GM21529 (cell line): ENCODE measurements at regions not wholly inside any gene's neighbourhood (a gene's known extent, or its start where the extent isn't known, plus 50 kb on each side); places are given as distances from the start of the nearest gene placed in this dataset.

Experiments used
- ATAC-seq: cut with Tn5 transposase; IDR thresholded peaks from one replicate; pipeline ENCODE4 v1.9.1; 2021; ENCODE audit not compliant: unreplicated experiment

GRCh38 chr13:31441800-31442510 is 242.2 kb downstream of the B3GLCT start:
- no peak for ATAC-seq

DNA sequence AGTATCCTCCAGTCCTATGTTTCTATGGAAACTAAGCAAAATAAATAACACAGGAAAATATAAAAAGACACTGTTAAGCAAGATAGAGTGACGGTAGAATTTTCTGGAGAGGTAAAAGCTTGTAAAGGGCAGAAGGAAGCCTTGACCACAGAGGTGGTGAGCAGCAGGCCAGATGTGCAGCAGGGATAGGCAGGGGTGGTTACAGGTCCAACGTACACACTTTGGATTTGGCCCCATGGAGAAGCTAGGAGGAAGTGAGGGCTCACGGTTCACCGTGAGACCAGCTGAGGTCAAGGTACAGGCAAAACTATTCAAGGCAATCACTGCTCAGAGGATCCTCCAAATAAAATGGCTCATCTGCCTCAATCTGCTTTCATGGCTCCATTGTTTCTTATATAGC is 242.8 kb downstream of the B3GLCT start:
- ATAC-seq, result no peak

DNA sequence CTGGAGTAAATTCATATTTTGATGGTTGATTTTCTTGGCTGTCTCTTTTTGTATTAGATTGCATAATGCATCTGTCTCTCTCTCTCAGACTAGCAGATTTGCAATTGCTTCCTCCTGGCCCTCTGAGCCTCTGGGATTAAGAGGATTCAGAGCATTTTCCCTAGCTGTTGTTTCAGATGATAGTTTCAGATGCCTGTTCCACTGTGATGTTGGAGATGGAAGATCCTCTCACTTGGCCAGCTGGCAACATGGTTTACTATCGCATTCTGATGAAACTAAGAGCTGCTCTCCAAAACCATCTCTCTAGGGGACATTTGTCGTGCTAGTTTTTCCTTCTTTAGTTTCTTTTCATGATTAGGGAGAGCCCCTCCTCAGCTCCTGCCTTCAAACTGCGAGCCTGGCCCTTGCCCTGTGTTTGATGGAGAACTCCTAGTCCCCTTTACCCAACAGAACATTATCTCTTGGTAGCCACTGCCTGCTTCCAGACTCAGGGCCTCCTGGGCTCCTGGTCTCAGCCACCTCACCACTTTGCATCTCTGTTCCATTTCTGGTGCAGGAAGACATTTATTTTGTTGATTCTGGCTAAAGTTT is 244.6 kb downstream of the B3GLCT start:
- no peak for ATAC-seq

DNA sequence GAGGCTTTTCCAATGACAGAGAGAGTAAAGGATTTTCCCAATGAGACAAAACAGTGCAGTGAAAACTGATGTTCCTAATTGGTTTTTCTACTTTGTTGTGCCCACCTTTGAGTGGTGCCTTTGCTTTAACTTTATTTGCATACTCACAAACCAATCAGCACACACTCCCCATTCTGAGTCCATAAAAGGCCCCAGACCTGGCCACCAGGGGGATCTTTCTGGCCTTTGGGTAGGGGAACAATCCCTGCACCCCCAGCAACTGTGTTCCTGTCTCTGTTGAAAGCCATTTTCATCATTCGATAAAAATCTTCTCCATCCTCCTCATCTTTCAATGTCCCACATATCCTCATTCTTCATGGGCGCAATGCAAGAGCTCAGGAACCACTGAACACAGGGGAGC is 252.8 kb downstream of the B3GLCT start:
- no peak for ATAC-seq

GRCh38 chr13:31455581-31455980 is 255.8 kb downstream of the B3GLCT start:
- ATAC-seq, result no peak

DNA sequence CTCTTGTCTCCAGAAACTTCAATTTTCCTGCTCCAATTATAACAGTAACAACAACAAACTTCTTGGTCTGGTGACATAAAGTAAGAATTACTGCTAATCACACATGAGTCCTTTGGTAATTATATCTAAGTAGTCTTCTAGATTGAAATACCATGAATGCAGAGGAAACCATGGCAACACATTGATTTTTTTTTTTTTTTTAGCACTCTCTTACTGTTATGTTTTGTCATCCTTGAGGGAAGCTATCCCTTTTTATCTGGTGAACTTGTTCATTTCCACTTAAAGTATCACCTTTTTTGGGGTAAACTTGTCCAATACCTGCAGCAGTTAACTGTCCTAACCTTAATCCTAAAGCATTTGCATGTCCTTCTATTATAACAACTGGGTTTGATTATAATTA is 256.3 kb downstream of the B3GLCT start:
- no peak for ATAC-seq

DNA sequence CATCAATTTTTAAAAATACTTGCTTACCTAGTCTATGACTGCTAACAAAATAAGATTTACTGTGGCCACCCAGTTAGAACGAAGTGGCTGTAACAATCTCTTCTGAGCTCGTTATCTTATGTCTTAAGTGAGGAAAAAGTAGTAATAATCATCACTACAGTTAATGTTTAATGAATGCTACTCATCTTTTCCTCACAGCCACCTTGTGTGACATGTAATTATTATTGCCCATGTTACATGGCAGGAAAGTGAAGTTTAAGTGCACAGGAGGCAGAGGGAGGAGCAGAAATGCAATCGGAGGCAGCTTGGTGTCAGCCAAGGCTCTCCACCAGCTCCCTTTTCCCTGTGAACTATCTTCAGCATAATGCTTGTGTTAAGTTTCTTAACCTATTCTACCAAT is 260.3 kb downstream of the B3GLCT start:
- no peak for ATAC-seq

DNA sequence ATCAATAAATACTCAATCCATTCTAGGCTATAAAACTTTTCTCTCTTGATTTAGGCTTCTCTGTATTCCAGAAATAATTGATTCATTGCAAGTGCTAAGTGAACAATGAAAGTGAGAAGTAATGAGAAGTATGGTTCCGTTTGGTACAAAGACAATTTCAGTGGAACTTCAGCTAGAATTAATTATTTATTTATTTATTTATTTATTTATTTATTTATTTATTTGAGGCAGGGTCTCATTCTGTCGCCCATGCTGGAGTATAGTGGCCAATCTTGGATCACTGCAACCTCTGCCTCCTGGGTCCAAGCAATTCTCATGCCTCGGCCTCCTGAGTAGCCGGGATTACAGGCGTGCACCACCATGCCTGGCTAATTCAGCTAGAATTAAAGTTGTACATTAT is 262.1 kb downstream of the B3GLCT start:
- no peak for ATAC-seq

DNA sequence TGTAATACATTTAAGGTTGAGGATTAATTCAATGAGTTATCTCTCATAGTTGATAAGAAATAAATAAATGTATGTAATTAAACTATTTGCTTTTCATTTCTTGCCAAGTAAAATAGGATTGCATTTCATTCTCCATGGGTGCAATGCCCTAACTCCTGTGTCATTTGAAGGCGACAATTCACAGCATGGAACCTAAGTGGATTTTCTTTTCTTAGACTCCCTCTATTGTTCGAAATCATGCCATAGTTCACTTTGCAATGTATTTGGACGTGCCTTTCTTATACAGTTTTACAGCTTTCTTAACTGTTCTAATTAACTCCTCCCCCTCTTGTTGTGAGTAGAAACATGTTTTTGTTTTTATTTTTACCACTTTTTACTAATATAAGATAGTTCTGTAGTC is 263.0 kb downstream of the B3GLCT start:
- ATAC-seq, result no peak

GRCh38 chr13:31468114-31468902 is 268.5 kb downstream of the B3GLCT start:
- no peak for ATAC-seq

GRCh38 chr13:31469377-31469776 is 269.6 kb downstream of the B3GLCT start:
- ATAC-seq, result no peak

GRCh38 chr13:31476266-31476665 is 263.1 kb upstream of the RXFP2 start:
- no peak for ATAC-seq

DNA sequence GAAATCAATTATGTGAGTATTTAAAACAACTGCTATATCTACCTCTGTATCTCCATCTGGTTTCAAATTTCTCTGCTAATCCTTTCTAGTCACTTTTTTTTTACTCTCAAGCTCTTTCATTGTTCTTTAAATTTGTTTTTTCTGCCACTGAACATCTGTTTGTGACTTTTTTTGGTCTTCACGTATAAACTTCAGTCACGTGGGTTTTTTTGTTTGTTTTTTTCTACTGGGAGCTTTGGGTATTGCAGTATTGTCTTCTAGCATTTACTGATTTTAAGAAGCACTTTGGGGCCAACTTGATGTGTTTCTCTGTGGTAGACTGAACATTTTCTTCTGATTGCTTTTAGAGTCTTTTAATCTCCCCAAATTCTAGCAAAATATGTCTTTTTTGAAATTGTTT is 262.6 kb upstream of the RXFP2 start:
- ATAC-seq, result no peak

DNA sequence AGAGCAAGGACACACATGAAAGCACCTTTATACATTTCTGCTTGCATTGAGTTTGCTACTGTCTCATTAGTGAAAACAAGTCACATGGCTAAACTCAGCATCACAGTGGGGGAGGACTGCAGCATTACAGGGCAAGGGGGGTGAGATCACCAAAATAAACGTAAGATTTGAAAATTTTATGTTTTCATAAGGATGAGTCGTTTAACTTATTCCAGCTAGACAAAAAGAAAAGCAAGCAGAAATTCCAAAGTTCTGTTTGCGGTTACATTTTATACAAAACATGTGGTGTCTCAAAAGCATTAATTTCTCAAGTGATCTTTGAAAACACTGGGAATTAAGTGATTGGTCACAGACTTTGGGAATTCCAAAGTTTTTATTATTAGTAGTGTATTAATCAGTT is 261.4 kb upstream of the RXFP2 start:
- ATAC-seq, result no peak

DNA sequence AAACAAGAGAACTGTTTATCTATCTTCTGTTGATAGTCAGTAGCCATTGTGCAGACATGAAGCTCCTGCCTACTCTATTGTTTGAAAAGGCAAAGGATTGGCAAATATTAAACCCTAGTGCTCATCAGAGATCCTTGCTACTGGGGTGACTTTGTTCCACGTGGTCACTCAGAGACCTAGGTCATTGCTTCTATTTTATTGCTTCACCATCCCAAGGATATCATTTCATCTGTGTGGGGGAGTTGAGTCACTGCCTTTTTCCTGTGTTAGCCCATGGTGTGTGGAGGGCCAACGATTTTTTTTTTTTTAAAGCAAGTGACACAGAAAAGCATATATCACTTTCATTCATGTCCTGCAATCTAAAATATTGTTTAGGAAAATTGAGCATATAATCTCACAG is 254.1 kb upstream of the RXFP2 start:
- no peak for ATAC-seq

DNA sequence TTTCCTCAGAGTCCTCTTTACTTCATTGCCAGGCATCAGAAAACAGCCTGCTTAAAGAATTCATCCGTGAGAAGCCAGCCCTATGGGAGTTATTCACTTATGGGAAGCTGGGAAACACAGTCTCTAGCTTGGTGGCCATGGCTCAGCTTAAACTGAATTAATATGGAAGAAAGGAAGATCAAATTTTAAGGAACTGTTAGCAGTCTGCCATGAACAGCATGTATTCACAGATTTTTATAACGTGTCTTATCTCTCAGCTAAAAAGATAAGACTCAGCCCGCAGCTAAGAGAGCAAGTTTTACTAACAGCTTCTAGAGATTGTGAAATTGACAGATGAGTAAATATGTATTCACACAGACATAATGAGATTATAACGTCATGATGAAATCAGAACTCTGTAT is 253.7 kb upstream of the RXFP2 start:
- no peak for ATAC-seq

DNA sequence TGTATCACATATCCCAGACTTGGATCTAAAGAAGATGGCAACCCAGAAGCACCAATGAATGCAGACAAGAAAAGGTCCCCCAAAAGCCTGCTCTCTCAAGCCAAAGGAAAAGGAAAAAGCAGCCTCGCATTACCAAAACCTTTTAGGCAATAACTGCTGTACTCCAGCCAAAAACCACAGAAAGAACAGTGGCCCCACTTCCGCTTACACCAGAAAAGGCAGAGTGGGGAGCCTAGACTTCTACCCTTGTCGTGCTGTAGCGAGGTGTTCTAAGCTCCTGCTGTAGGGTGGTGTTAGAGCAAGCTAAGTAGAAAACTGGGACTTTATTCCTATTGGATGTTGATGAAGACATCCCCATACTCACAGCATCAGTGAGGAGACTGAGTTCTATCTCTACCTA is 244.0 kb upstream of the RXFP2 start:
- no peak for ATAC-seq

DNA sequence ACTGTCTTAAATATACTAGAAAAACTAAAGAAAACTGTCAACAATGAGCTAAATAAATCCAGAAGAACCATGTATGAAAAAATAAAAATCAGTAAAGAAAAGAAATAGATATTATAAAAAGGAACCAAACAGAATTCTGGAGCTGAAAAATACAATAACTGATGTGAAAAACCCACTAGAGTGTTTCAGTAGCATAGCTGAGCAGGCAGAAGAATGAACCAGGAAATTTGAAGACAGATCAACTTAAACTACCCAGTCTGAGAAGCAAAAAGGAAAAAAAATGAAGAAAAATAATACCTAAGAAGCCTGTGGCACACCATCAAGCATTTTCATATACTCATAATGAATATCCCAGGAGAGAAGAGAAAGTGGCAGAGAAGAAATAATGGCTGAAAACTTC is 240.1 kb upstream of the RXFP2 start:
- no peak for ATAC-seq

GRCh38 chr13:31503626-31504025 is 235.7 kb upstream of the RXFP2 start:
- no peak for ATAC-seq

DNA sequence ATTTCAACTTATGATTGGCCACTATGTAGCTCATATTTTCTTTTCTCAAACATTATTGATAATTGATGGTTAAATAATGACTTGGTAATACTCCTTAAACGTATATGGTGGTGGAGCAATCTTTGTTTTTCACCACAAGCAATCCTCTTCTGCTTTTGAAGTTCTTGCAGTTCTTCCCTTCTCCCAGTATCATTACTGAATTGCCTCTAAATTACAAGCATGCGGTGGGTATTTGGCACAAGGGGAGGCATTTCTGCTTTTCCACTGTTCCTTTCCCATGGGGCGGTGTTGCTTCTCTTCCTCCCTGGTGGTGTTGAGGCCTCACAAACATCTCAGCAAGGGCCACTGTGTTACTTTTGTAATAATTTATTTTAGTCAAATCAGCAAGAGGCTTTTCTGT is 234.4 kb upstream of the RXFP2 start:
- ATAC-seq, result no peak

GRCh38 chr13:31512331-31512730 is 227.0 kb upstream of the RXFP2 start:
- no peak for ATAC-seq

GRCh38 chr13:31514932-31515331 is 224.4 kb upstream of the RXFP2 start:
- ATAC-seq, result no peak
